ENCODE measurements at regions not wholly inside any gene's neighbourhood (a gene's known extent, or its start where the extent isn't known, plus 50 kb on each side); places are given as distances from the start of the nearest gene placed in this dataset.
A peak's percentile ranks its signal among the peaks of the same experiment; 100 is the strongest.

DNA sequence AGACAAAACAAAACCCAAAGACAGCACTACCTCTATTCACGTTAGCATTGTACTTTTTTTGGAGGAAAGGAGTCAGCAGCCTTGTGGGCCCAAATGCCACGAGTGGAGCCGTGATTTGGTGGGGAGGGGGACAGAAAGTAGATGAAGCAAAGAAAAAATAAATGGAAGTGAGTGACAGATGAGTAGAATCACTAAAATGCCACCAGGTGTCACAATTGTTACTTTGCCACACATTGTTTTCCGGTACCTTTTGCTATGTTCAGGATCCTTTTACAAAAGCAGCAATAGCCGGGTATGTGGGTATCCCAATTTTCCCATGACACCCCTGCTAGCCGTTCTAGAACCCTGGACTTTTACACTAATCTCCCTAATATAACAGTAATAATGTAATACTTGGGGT lies 85.0 kb upstream of the AK4 start:
- Histone ChIP-seq H3K4me3 (replicated peaks in 1 of 3; ENCODE audit: low read depth in 2 of 3, low read length in 3 of 3) (no peak overlapping the region), H4K20me1 (ENCODE audit: insufficient read depth, low read length) (peaks cover 82% of the 10 kb centered on the region), H3K4me2 (replicated peaks; ENCODE audit: extremely low read depth, low read length, poor library complexity, severe bottlenecking) (no peak overlapping the region), H3K9ac (ENCODE audit: insufficient read depth, low read length, poor library complexity, severe bottlenecking) (no peak overlapping the region), H3K4me1 (ENCODE audit: control insufficient read depth in 1 of 2, insufficient read depth in 2 of 2, low read length in 2 of 2) (peaks cover 21 to 31% of the 10 kb centered on the region in 2 donors), H3K27me3 (ENCODE audit: control insufficient read depth in 2 of 2, insufficient read depth in 2 of 2, low read length in 2 of 2) (no peaks in the 10 kb centered on the region), H3K27ac (ENCODE audit: low read depth in 1 of 2, low read length in 2 of 2) (no peak overlapping the region), H3K36me3 (replicated peaks in 1 of 2; ENCODE audit: control insufficient read depth in 1 of 2, insufficient read depth in 2 of 2, low read length in 2 of 2) (peaks cover 5 to 7% of the 10 kb centered on the region in 2 donors), H3K79me2 (ENCODE audit: insufficient read depth, low read length) (peaks cover 91% of the 10 kb centered on the region), H2AFZ (ENCODE audit: insufficient read depth, low read depth, low read length, poor library complexity, severe bottlenecking) (no peak overlapping the region), H3K9me3 (replicated peaks in 1 of 2; ENCODE audit: control insufficient read depth in 1 of 2, insufficient read depth in 1 of 2, low read length in 2 of 2) (no peaks in the 10 kb centered on the region)
- H3K36me3 Mint-ChIP-seq: peaks cover 18% of the 10 kb centered on the region in 2 donors
- H3K4me3 Mint-ChIP-seq: no peak overlapping the region
- no peak for DNase-seq
- H3K9me3 Mint-ChIP-seq: no peaks in the 10 kb centered on the region
- peak overlapping the region in 1 of 7 donors; percentile 32 for H3K27ac Mint-ChIP-seq
- intact Hi-C loops (cut with micrococcal nuclease): loop anchor here in 1 of 2 donors (10.0 kb wide), 1 partner anchor 362 kb away; the partner anchor contains the start of genes LEPR and LEPROT
- no peaks in the 10 kb centered on the region for H3K27me3 Mint-ChIP-seq (ENCODE audit: low read depth in 3 of 3)
- H3K4me1 Mint-ChIP-seq: peaks cover 47% of the 10 kb centered on the region
- no CpG with 5 or more reads among the region's 6 CpGs for WGBS (ENCODE audit: insufficient coverage)
- TF ChIP-seq, protein P1, sequence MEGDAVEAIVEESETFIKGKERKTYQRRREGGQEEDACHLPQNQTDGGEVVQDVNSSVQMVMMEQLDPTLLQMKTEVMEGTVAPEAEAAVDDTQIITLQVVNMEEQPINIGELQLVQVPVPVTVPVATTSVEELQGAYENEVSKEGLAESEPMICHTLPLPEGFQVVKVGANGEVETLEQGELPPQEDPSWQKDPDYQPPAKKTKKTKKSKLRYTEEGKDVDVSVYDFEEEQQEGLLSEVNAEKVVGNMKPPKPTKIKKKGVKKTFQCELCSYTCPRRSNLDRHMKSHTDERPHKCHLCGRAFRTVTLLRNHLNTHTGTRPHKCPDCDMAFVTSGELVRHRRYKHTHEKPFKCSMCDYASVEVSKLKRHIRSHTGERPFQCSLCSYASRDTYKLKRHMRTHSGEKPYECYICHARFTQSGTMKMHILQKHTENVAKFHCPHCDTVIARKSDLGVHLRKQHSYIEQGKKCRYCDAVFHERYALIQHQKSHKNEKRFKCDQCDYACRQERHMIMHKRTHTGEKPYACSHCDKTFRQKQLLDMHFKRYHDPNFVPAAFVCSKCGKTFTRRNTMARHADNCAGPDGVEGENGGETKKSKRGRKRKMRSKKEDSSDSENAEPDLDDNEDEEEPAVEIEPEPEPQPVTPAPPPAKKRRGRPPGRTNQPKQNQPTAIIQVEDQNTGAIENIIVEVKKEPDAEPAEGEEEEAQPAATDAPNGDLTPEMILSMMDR (IDR thresholded peaks at IDR 0.05): peak; percentile 24

DNA sequence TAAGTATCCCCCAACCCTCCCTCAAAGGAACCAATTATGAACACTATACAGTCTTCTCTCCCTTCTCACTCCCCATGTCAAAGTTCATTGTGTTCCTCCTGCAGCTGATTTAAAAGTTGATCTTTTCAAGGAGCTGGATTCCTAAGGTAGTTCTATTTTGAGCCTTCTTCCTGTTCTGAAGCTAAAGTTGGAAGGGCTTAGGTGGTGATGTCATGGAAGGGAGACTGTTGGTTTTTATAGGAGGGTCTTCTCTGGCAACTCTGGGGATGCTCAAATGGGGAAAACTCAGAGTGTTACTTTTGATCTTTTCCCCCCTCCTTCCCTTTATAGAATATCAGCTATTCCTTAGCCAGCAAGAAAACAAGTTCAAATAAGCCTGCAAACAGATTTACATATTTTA lies 83.0 kb upstream of the AK4 start:
- Histone ChIP-seq H3K4me2 (replicated peaks; ENCODE audit: extremely low read depth, low read length, poor library complexity, severe bottlenecking) (peak overlapping the region; percentile 92), H3K9ac (ENCODE audit: insufficient read depth, low read length, poor library complexity, severe bottlenecking) (no peak overlapping the region), H3K27ac (ENCODE audit: low read depth in 1 of 2, low read length in 2 of 2) (no peak overlapping the region), H2AFZ (ENCODE audit: insufficient read depth, low read depth, low read length, poor library complexity, severe bottlenecking) (no peak overlapping the region), H3K4me1 (ENCODE audit: control insufficient read depth in 1 of 2, insufficient read depth in 2 of 2, low read length in 2 of 2) (peaks cover 30 to 42% of the 10 kb centered on the region in 2 donors), H3K9me3 (replicated peaks in 1 of 2; ENCODE audit: control insufficient read depth in 1 of 2, insufficient read depth in 1 of 2, low read length in 2 of 2) (no peaks in the 10 kb centered on the region), H3K27me3 (ENCODE audit: control insufficient read depth in 2 of 2, insufficient read depth in 2 of 2, low read length in 2 of 2) (no peaks in the 10 kb centered on the region), H3K4me3 (replicated peaks in 1 of 3; ENCODE audit: low read depth in 2 of 3, low read length in 3 of 3) (peak overlapping the region in 1 of 3 experiments; percentile 97), H3K79me2 (ENCODE audit: insufficient read depth, low read length) (peaks cover 76% of the 10 kb centered on the region), H4K20me1 (ENCODE audit: insufficient read depth, low read length) (peaks cover 62% of the 10 kb centered on the region), H3K36me3 (replicated peaks in 1 of 2; ENCODE audit: control insufficient read depth in 1 of 2, insufficient read depth in 2 of 2, low read length in 2 of 2) (no peaks in the 10 kb centered on the region)
- no peak for DNase-seq
- TF ChIP-seq, protein P1 (IDR thresholded peaks at IDR 0.05): no peak
- no peaks in the 10 kb centered on the region for H3K9me3 Mint-ChIP-seq
- intact Hi-C loops (cut with micrococcal nuclease): loop anchor here (2.0 to 10.0 kb wide), 3 partner anchors 102 to 360 kb away; partner anchors contain the start of genes LEPR (in 1 of the 2) and LEPROT (in 1 of the 2)
- H3K27me3 Mint-ChIP-seq (ENCODE audit: low read depth in 3 of 3): peaks cover 0 to 2% (median 0%) of the 10 kb centered on the region in 3 donors
- H3K4me3 Mint-ChIP-seq: peak overlapping the region; percentile 6 to 94
- H3K27ac Mint-ChIP-seq: peak overlapping the region in 6 of 7 donors; percentile 1 to 86 (median 58)
- peaks cover 9 to 10% of the 10 kb centered on the region in 2 donors for H3K36me3 Mint-ChIP-seq
- peaks cover 56% of the 10 kb centered on the region for H3K4me1 Mint-ChIP-seq
